ENCODE measurements at regions not wholly inside any gene's neighbourhood (a gene's known extent, or its start where the extent isn't known, plus 50 kb on each side); places are given as distances from the start of the nearest gene placed in this dataset.
"Not testable (repeated sequence)": the region's sequence is repeated elsewhere in the genome, so short reads cannot be mapped to it uniquely, and the experiment has no call there.

- Mint-ChIP-seq H3K9me3 (peaks cover 18% of the 10 kb centered on the region), H3K4me1 (peaks cover 1% of the 10 kb centered on the region), H3K4me3 (no peak overlapping the region), H3K27me3 (ENCODE audit: low read depth) (peaks cover 37% of the 10 kb centered on the region), H3K36me3 (peaks cover 2% of the 10 kb centered on the region), H3K27ac (no peak overlapping the region)
- DNase-seq (ENCODE audit: low spot score in 2 of 2, unreplicated experiment in 2 of 2), result no peak
- no peak for TF ChIP-seq CTCF (IDR thresholded peaks at IDR 0.05; ENCODE audit: unreplicated experiment)
These were observed 868.4 kb downstream of the KCNMA1 start for GRCh38 chr10:76769161-76769560.

GRCh38 chr10:76766682-76767081, 870.9 kb downstream of the KCNMA1 start:
- Mint-ChIP-seq H3K4me3 (no peak overlapping the region), H3K4me1 (peaks cover 23% of the 10 kb centered on the region), H3K9me3 (peaks cover 11% of the 10 kb centered on the region), H3K27ac (no peak overlapping the region), H3K36me3 (no peaks in the 10 kb centered on the region), H3K27me3 (ENCODE audit: low read depth) (peaks cover 39% of the 10 kb centered on the region)
- no peak for DNase-seq (ENCODE audit: low spot score in 2 of 2, unreplicated experiment in 2 of 2)
- no peak for TF ChIP-seq CTCF (IDR thresholded peaks at IDR 0.05; ENCODE audit: unreplicated experiment)

- peaks cover 23% of the 10 kb centered on the region for H3K4me1 Mint-ChIP-seq
- H3K4me3 Mint-ChIP-seq, result not testable (repeated sequence)
These were observed 872.7 kb downstream of the KCNMA1 start for GRCh38 chr10:76764921-76765320.

GRCh38 chr10:76764177-76764576, 873.4 kb downstream of the KCNMA1 start:
- no peaks in the 10 kb centered on the region for H3K36me3 Mint-ChIP-seq
- no peak for DNase-seq (ENCODE audit: low spot score in 2 of 2, unreplicated experiment in 2 of 2)
- peaks cover 15% of the 10 kb centered on the region for H3K9me3 Mint-ChIP-seq
- H3K27me3 Mint-ChIP-seq (ENCODE audit: low read depth), result peaks cover 45% of the 10 kb centered on the region
- no peak overlapping the region for H3K4me3 Mint-ChIP-seq
- no peak for TF ChIP-seq CTCF (IDR thresholded peaks at IDR 0.05; ENCODE audit: unreplicated experiment)
- no peak overlapping the region for H3K27ac Mint-ChIP-seq
- peaks cover 28% of the 10 kb centered on the region for H3K4me1 Mint-ChIP-seq

More at GRCh38 chr10:76764921-76765320, 872.7 kb downstream of the KCNMA1 start:
- not testable (repeated sequence) for H3K27ac Mint-ChIP-seq; DNase-seq (ENCODE audit: low spot score in 2 of 2, unreplicated experiment in 2 of 2); H3K36me3 Mint-ChIP-seq
- Mint-ChIP-seq H3K27me3 (ENCODE audit: low read depth) (peaks cover 45% of the 10 kb centered on the region), H3K9me3 (peaks cover 15% of the 10 kb centered on the region)

GRCh38 chr10:76763376-76763775, 874.2 kb downstream of the KCNMA1 start:
- Mint-ChIP-seq H3K4me1 (peaks cover 36% of the 10 kb centered on the region), H3K36me3 (no peaks in the 10 kb centered on the region), H3K4me3 (no peak overlapping the region), H3K27ac (no peak overlapping the region), H3K27me3 (ENCODE audit: low read depth) (peaks cover 37% of the 10 kb centered on the region), H3K9me3 (peaks cover 15% of the 10 kb centered on the region)
- TF ChIP-seq CTCF (IDR thresholded peaks at IDR 0.05; ENCODE audit: unreplicated experiment), result no peak
- DNase-seq (ENCODE audit: low spot score in 2 of 2, unreplicated experiment in 2 of 2), result no peak

GRCh38 chr10:76759681-76760080, 877.9 kb downstream of the KCNMA1 start:
- TF ChIP-seq CTCF (IDR thresholded peaks at IDR 0.05; ENCODE audit: unreplicated experiment), result no peak
- H3K36me3 Mint-ChIP-seq, result no peaks in the 10 kb centered on the region
- peaks cover 36% of the 10 kb centered on the region for H3K4me1 Mint-ChIP-seq
- H3K4me3 Mint-ChIP-seq, result no peak overlapping the region
- H3K27me3 Mint-ChIP-seq (ENCODE audit: low read depth), result peaks cover 11% of the 10 kb centered on the region
- DNase-seq (ENCODE audit: low spot score in 2 of 2, unreplicated experiment in 2 of 2), result no peak
- H3K9me3 Mint-ChIP-seq, result peaks cover 5% of the 10 kb centered on the region
- peak overlapping the region; percentile 6 for H3K27ac Mint-ChIP-seq
